ENCODE measurements at regions not wholly inside any gene's neighbourhood (a gene's known extent, or its start where the extent isn't known, plus 50 kb on each side); places are given as distances from the start of the nearest gene placed in this dataset.

DNA sequence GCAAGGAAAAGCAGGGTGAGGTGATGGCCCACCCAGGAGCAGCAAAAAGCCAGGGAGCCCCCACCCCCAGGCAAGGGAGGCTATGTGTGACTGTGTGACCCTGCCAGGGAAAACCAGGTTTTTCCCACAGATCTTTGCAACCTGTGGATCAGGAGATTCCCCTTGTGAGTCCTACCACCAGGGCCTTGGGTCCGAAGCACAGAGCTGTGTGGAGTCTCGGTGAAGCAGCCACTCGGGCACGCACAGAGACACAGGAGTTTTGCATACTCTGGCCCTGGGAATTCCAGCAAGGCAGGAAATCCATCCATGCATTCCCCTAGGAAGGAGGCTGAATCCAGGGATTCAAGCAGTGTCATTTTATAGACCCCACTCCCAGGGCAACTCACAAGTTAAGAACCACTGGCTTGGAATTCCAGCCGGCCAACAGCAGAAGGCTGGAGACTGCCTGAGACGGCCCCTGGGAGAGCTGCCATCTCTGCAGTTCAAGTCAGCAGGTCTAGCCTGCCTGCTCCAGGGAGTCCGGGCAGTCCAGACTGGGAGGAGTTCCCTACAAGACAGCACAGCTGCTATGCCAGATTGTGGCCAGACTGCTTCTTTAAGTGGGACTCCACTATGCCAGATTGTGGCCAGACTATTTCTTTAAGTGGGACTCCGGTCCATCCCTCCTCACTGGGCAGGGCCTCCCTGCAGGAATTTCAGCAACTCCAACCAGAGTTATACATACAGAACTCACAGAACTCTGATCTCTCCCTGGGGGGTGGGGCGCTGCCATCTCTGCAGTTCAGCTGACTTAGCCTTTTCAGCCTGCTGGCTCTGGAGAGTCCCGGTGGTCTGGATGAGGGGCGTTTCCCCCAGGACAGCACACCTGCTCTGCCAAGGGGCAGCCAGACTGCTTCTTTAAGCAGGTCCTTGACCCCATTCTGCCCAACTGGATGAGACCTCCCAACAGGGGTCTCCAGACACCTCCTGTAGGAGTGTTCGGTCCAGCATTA, 85.1 kb upstream of the ADAD1 start:
- TF ChIP-seq, protein P1, sequence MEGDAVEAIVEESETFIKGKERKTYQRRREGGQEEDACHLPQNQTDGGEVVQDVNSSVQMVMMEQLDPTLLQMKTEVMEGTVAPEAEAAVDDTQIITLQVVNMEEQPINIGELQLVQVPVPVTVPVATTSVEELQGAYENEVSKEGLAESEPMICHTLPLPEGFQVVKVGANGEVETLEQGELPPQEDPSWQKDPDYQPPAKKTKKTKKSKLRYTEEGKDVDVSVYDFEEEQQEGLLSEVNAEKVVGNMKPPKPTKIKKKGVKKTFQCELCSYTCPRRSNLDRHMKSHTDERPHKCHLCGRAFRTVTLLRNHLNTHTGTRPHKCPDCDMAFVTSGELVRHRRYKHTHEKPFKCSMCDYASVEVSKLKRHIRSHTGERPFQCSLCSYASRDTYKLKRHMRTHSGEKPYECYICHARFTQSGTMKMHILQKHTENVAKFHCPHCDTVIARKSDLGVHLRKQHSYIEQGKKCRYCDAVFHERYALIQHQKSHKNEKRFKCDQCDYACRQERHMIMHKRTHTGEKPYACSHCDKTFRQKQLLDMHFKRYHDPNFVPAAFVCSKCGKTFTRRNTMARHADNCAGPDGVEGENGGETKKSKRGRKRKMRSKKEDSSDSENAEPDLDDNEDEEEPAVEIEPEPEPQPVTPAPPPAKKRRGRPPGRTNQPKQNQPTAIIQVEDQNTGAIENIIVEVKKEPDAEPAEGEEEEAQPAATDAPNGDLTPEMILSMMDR (IDR thresholded peaks at IDR 0.05), result no peak
- TF ChIP-seq EP300 (IDR thresholded peaks at IDR 0.05) (no peak), POLR2AphosphoS5 (IDR thresholded peaks at IDR 0.05) (no peak), POLR2A (IDR thresholded peaks at IDR 0.05) (no peak)

Measured in gastroesophageal sphincter (tissue), 3 donors.